ENCODE measurements at regions not wholly inside any gene's neighbourhood (a gene's known extent, or its start where the extent isn't known, plus 50 kb on each side); places are given as distances from the start of the nearest gene placed in this dataset.

GRCh38 chr16:9338068-9338467 lies 246.6 kb downstream of the HAPSTR1 start:
- H3K27ac Mint-ChIP-seq: no peak overlapping the region
- H3K4me3 Mint-ChIP-seq: no peak overlapping the region
- no peak for TF ChIP-seq CTCF (conservative IDR thresholded peaks at IDR 0.05)
- H3K9me3 Mint-ChIP-seq: no peaks in the 10 kb centered on the region
- DNase-seq: no peak
- Histone ChIP-seq H3K9me3 (ENCODE audit: control insufficient read depth, low read length) (no peaks in the 10 kb centered on the region), H3K36me3 (ENCODE audit: control insufficient read depth, insufficient read depth, low read length) (no peaks in the 10 kb centered on the region), H3K4me3 (ENCODE audit: low read length) (no peak overlapping the region), H3K9ac (ENCODE audit: extremely low read depth, low read length, poor library complexity, severe bottlenecking) (no peak overlapping the region), H3K27me3 (ENCODE audit: control insufficient read depth, insufficient read depth, low read length, poor library complexity, severe bottlenecking) (no peaks in the 10 kb centered on the region), H3K4me1 (ENCODE audit: control insufficient read depth, insufficient read depth, low read length) (no peaks in the 10 kb centered on the region), H3K27ac (ENCODE audit: low read depth, low read length) (no peak overlapping the region)
- H3K4me1 Mint-ChIP-seq: peaks cover 5% of the 10 kb centered on the region
- 86 to 87% methylated on average over 1 to 2 of the region's 2 CpGs for WGBS, 2 experiments (ENCODE audit: insufficient coverage in 1 of 2, insufficient read length in 1 of 2)
- H3K36me3 Mint-ChIP-seq (ENCODE audit: low read depth): no peaks in the 10 kb centered on the region
- peaks cover 5% of the 10 kb centered on the region for H3K27me3 Mint-ChIP-seq (ENCODE audit: insufficient read depth)

GRCh38 chr16:9338510-9338909 lies 247.1 kb downstream of the HAPSTR1 start:
- Mint-ChIP-seq H3K27ac (no peak overlapping the region), H3K9me3 (no peaks in the 10 kb centered on the region), H3K27me3 (ENCODE audit: insufficient read depth) (peaks cover 5% of the 10 kb centered on the region)

GRCh38 chr16:9340526-9341256 lies 249.2 kb downstream of the HAPSTR1 start:
- no peak overlapping the region for H3K9ac ChIP-seq (ENCODE audit: extremely low read depth, low read length, poor library complexity, severe bottlenecking)
- no peaks in the 10 kb centered on the region for H3K4me1 ChIP-seq (ENCODE audit: control insufficient read depth, insufficient read depth, low read length)
- Mint-ChIP-seq H3K27me3 (ENCODE audit: insufficient read depth) (peaks cover 5% of the 10 kb centered on the region), H3K4me1 (peaks cover 9% of the 10 kb centered on the region), H3K27ac (no peak overlapping the region), H3K4me3 (no peak overlapping the region), H3K36me3 (ENCODE audit: low read depth) (no peaks in the 10 kb centered on the region), H3K9me3 (no peaks in the 10 kb centered on the region)
- no peaks in the 10 kb centered on the region for H3K9me3 ChIP-seq (ENCODE audit: control insufficient read depth, low read length)
- no peaks in the 10 kb centered on the region for H3K36me3 ChIP-seq (ENCODE audit: control insufficient read depth, insufficient read depth, low read length)
- no peak overlapping the region for H3K4me3 ChIP-seq (ENCODE audit: low read length)
- H3K27ac ChIP-seq (ENCODE audit: low read depth, low read length): no peak overlapping the region
- WGBS, 2 experiments (ENCODE audit: insufficient coverage in 1 of 2, insufficient read length in 1 of 2): 87 to 89% methylated on average over 14 to 15 of the region's 15 CpGs
- no peak for TF ChIP-seq CTCF (conservative IDR thresholded peaks at IDR 0.05)
- H3K27me3 ChIP-seq (ENCODE audit: control insufficient read depth, insufficient read depth, low read length, poor library complexity, severe bottlenecking): no peaks in the 10 kb centered on the region
- DNase-seq: no peak

More at GRCh38 chr16:9338510-9338909, 247.1 kb downstream of the HAPSTR1 start:
- H3K4me3 ChIP-seq (ENCODE audit: low read length): no peak overlapping the region
- TF ChIP-seq CTCF (conservative IDR thresholded peaks at IDR 0.05): no peak
- no peak overlapping the region for H3K4me3 Mint-ChIP-seq
- no peaks in the 10 kb centered on the region for H3K36me3 ChIP-seq (ENCODE audit: control insufficient read depth, insufficient read depth, low read length)
- peaks cover 9% of the 10 kb centered on the region for H3K4me1 Mint-ChIP-seq
- H3K9ac ChIP-seq (ENCODE audit: extremely low read depth, low read length, poor library complexity, severe bottlenecking): no peak overlapping the region
- no peak for DNase-seq
- no peaks in the 10 kb centered on the region for H3K9me3 ChIP-seq (ENCODE audit: control insufficient read depth, low read length)
- no peaks in the 10 kb centered on the region for H3K36me3 Mint-ChIP-seq (ENCODE audit: low read depth)
- no peaks in the 10 kb centered on the region for H3K4me1 ChIP-seq (ENCODE audit: control insufficient read depth, insufficient read depth, low read length)
- no peaks in the 10 kb centered on the region for H3K27me3 ChIP-seq (ENCODE audit: control insufficient read depth, insufficient read depth, low read length, poor library complexity, severe bottlenecking)
- 78 to 80% methylated on average over 2 to 4 of the region's 4 CpGs for WGBS, 2 experiments (ENCODE audit: insufficient coverage in 1 of 2, insufficient read length in 1 of 2)
- no peak overlapping the region for H3K27ac ChIP-seq (ENCODE audit: low read depth, low read length)
